ENCODE measurements at regions not wholly inside any gene's neighbourhood (a gene's known extent, or its start where the extent isn't known, plus 50 kb on each side); places are given as distances from the start of the nearest gene placed in this dataset.

DNA sequence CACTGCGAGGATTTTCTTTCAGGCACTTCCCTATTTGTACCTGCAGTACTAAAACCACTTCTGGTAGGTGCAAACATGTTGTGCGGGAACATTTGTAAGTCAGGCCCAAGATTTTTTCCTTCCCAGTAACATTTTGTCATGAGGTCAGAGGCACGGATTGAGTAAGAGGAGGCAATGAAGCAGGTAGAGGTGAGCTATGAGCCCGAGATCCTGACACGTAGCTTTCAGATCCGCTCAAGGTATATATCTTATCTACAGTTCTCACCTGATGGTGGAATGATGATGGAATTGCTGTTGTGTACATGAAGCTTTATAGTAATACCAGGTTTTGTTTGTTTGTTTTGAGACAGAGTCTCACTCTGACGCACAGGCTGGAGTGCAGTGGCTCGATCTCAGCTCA is 497.5 kb downstream of the NR2F2 start:
- no peak overlapping the region for H3K27ac ChIP-seq (ENCODE audit: extremely low read depth, low read depth, low read length)
- H3K9me3 ChIP-seq (ENCODE audit: control insufficient read depth, insufficient read depth, low read depth, low read length): no peaks in the 10 kb centered on the region
- TF ChIP-seq ZBTB1 (tag by site-specific recombination; IDR thresholded peaks at IDR 0.05): no peak
- TF ChIP-seq, protein P1, sequence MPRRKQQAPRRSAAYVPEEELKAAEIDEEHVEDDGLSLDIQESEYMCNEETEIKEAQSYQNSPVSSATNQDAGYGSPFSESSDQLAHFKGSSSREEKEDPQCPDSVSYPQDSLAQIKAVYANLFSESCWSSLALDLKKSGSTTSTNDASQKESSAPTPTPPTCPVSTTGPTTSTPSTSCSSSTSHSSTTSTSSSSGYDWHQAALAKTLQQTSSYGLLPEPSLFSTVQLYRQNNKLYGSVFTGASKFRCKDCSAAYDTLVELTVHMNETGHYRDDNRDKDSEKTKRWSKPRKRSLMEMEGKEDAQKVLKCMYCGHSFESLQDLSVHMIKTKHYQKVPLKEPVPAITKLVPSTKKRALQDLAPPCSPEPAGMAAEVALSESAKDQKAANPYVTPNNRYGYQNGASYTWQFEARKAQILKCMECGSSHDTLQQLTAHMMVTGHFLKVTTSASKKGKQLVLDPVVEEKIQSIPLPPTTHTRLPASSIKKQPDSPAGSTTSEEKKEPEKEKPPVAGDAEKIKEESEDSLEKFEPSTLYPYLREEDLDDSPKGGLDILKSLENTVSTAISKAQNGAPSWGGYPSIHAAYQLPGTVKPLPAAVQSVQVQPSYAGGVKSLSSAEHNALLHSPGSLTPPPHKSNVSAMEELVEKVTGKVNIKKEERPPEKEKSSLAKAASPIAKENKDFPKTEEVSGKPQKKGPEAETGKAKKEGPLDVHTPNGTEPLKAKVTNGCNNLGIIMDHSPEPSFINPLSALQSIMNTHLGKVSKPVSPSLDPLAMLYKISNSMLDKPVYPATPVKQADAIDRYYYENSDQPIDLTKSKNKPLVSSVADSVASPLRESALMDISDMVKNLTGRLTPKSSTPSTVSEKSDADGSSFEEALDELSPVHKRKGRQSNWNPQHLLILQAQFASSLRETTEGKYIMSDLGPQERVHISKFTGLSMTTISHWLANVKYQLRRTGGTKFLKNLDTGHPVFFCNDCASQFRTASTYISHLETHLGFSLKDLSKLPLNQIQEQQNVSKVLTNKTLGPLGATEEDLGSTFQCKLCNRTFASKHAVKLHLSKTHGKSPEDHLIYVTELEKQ (tag by site-specific recombination; IDR thresholded peaks at IDR 0.05; ENCODE audit: borderline replicate concordance): no peak
- TF ChIP-seq, protein P2, sequence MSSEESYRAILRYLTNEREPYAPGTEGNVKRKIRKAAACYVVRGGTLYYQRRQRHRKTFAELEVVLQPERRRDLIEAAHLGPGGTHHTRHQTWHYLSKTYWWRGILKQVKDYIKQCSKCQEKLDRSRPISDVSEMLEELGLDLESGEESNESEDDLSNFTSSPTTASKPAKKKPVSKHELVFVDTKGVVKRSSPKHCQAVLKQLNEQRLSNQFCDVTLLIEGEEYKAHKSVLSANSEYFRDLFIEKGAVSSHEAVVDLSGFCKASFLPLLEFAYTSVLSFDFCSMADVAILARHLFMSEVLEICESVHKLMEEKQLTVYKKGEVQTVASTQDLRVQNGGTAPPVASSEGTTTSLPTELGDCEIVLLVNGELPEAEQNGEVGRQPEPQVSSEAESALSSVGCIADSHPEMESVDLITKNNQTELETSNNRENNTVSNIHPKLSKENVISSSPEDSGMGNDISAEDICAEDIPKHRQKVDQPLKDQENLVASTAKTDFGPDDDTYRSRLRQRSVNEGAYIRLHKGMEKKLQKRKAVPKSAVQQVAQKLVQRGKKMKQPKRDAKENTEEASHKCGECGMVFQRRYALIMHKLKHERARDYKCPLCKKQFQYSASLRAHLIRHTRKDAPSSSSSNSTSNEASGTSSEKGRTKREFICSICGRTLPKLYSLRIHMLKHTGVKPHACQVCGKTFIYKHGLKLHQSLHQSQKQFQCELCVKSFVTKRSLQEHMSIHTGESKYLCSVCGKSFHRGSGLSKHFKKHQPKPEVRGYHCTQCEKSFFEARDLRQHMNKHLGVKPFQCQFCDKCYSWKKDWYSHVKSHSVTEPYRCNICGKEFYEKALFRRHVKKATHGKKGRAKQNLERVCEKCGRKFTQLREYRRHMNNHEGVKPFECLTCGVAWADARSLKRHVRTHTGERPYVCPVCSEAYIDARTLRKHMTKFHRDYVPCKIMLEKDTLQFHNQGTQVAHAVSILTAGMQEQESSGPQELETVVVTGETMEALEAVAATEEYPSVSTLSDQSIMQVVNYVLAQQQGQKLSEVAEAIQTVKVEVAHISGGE (tag by site-specific recombination; conservative IDR thresholded peaks at IDR 0.05; ENCODE audit: low read depth): no peak
- no peak for TF ChIP-seq ZNF23 (tag by site-specific recombination; IDR thresholded peaks at IDR 0.05; ENCODE audit: borderline replicate concordance)
- TF ChIP-seq ZNF792 (tag by site-specific recombination; IDR thresholded peaks at IDR 0.05): no peak
- TF ChIP-seq, protein P3, sequence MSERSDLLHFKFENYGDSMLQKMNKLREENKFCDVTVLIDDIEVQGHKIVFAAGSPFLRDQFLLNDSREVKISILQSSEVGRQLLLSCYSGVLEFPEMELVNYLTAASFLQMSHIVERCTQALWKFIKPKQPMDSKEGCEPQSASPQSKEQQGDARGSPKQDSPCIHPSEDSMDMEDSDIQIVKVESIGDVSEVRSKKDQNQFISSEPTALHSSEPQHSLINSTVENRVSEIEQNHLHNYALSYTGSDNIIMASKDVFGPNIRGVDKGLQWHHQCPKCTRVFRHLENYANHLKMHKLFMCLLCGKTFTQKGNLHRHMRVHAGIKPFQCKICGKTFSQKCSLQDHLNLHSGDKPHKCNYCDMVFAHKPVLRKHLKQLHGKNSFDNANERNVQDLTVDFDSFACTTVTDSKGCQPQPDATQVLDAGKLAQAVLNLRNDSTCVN (tag by site-specific recombination; optimal IDR thresholded peaks at IDR 0.05): no peak
- TF ChIP-seq, protein P4, sequence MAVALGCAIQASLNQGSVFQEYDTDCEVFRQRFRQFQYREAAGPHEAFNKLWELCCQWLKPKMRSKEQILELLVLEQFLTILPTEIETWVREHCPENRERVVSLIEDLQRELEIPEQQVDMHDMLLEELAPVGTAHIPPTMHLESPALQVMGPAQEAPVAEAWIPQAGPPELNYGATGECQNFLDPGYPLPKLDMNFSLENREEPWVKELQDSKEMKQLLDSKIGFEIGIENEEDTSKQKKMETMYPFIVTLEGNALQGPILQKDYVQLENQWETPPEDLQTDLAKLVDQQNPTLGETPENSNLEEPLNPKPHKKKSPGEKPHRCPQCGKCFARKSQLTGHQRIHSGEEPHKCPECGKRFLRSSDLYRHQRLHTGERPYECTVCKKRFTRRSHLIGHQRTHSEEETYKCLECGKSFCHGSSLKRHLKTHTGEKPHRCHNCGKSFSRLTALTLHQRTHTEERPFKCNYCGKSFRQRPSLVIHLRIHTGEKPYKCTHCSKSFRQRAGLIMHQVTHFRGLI (tag by site-specific recombination; IDR thresholded peaks at IDR 0.05): no peak
- no peak for TF ChIP-seq BCL11A (tag by site-specific recombination; IDR thresholded peaks at IDR 0.05; ENCODE audit: low read depth)
- TF ChIP-seq ZNF157 (tag by site-specific recombination; IDR thresholded peaks at IDR 0.05): no peak
- TF ChIP-seq ZNF600 (tag by site-specific recombination; IDR thresholded peaks at IDR 0.05): no peak
- no peak for TF ChIP-seq PRDM1 (tag by site-specific recombination; IDR thresholded peaks at IDR 0.05)
- TF ChIP-seq ZNF658 (tag by site-specific recombination; IDR thresholded peaks at IDR 0.05): no peak
- no peak for TF ChIP-seq ZNF184 (tag by site-specific recombination; IDR thresholded peaks at IDR 0.05)
- TF ChIP-seq ZNF707 (tag by site-specific recombination; IDR thresholded peaks at IDR 0.05): no peak
- no peak for TF ChIP-seq MYNN (tag by site-specific recombination; IDR thresholded peaks at IDR 0.05; ENCODE audit: borderline replicate concordance)
- no peak for TF ChIP-seq ZNF133 (tag by site-specific recombination; IDR thresholded peaks at IDR 0.05)
- TF ChIP-seq, protein P5, sequence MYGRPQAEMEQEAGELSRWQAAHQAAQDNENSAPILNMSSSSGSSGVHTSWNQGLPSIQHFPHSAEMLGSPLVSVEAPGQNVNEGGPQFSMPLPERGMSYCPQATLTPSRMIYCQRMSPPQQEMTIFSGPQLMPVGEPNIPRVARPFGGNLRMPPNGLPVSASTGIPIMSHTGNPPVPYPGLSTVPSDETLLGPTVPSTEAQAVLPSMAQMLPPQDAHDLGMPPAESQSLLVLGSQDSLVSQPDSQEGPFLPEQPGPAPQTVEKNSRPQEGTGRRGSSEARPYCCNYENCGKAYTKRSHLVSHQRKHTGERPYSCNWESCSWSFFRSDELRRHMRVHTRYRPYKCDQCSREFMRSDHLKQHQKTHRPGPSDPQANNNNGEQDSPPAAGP (tag by site-specific recombination; IDR thresholded peaks at IDR 0.05): no peak
- POLR2A ChIA-PET: no interaction called here
- no peaks in the 10 kb centered on the region for H3K4me1 ChIP-seq (ENCODE audit: control insufficient read depth, insufficient read depth, low read length)
- H3K36me3 ChIP-seq (ENCODE audit: control insufficient read depth in 2 of 2, insufficient read depth in 1 of 2, low read length in 2 of 2): no peaks in the 10 kb centered on the region
- CTCF ChIA-PET: no interaction called here
- H3K4me3 ChIP-seq (ENCODE audit: low read depth, low read length): no peak overlapping the region

Data from HEK293 (cell line).